Ovary (tissue), 3 donors: ENCODE measurements at regions not wholly inside any gene's neighbourhood (a gene's known extent, or its start where the extent isn't known, plus 50 kb on each side); places are given as distances from the start of the nearest gene placed in this dataset.

Experiments used
- CTCF ChIP-seq, 3 donors: fragments of 450-650 bp in 2 of 3; fragments of 200-600 bp in 1 of 3; IDR thresholded peaks; one replicate each; pipeline versions ENCODE4 v1.5.1 to v1.8.0; 2016 to 2022; ENCODE audit warnings: antibody characterized with exemption in 3 of 3, mild to moderate bottlenecking in 1 of 3
- POLR2A ChIP-seq: fragments of 450-650 bp; IDR thresholded peaks from one replicate; pipeline ENCODE4 v1.6.1; 2017; ENCODE audit warnings: antibody characterized with exemption, mild to moderate bottlenecking, moderate library complexity
- donor health status: DM: no; HTN: no; CAD: no.

- TF ChIP-seq CTCF (IDR thresholded peaks at IDR 0.05) (no peak), POLR2A (no peak)
Observed at GRCh38 chr9:105932276-105932675, 237.9 kb downstream of the TMEM38B start.
